ENCODE measurements at regions not wholly inside any gene's neighbourhood (a gene's known extent, or its start where the extent isn't known, plus 50 kb on each side); places are given as distances from the start of the nearest gene placed in this dataset.

- no peak for ATAC-seq
- Histone ChIP-seq H3K36me3 (no peaks in the 10 kb centered on the region), H3K27ac (no peak overlapping the region), H3K4me3 (no peak overlapping the region), H3K27me3 (no peaks in the 10 kb centered on the region), H3K4me1 (no peaks in the 10 kb centered on the region), H3K9me3 (peaks cover 0 to 5% (median 2%) of the 10 kb centered on the region in 3 donors)
- DNase-seq = no peak
- intact Hi-C loops (cut with DNase I; ENCODE audit: low total_unique reads) = no loop called here
- TF ChIP-seq CTCF (IDR thresholded peaks at IDR 0.05 in 4 of 5, conservative IDR thresholded peaks at IDR 0.05 in 1 of 5) (no peak), POLR2A (IDR thresholded peaks at IDR 0.05) (no peak)
- in situ Hi-C loops (cut with MboI; ENCODE audit: low sequenced_read_pairs in 4 of 4) = no loop called here
These were observed 569.7 kb upstream of the TENM4 start for GRCh38 chr11:80010536-80010935.

GRCh38 chr11:80009081-80009480, 568.3 kb upstream of the TENM4 start:
- Histone ChIP-seq H3K9me3 (peaks cover 0 to 5% (median 2%) of the 10 kb centered on the region in 3 donors), H3K4me1 (no peaks in the 10 kb centered on the region), H3K27ac (no peak overlapping the region), H3K4me3 (no peak overlapping the region), H3K27me3 (no peaks in the 10 kb centered on the region), H3K36me3 (no peaks in the 10 kb centered on the region)
- intact Hi-C loops (cut with DNase I; ENCODE audit: low total_unique reads) (no loop called here), in situ Hi-C loops (cut with MboI; ENCODE audit: low sequenced_read_pairs in 4 of 4) (no loop called here)
- DNase-seq (no peak), ATAC-seq (no peak)
- TF ChIP-seq POLR2A (IDR thresholded peaks at IDR 0.05) (no peak), CTCF (IDR thresholded peaks at IDR 0.05 in 4 of 5, conservative IDR thresholded peaks at IDR 0.05 in 1 of 5) (no peak)

GRCh38 chr11:80007616-80008015, 566.8 kb upstream of the TENM4 start:
- H3K4me1 ChIP-seq = no peaks in the 10 kb centered on the region
- no peak overlapping the region for H3K4me3 ChIP-seq
- H3K27me3 ChIP-seq = no peaks in the 10 kb centered on the region
- in situ Hi-C loops (cut with MboI; ENCODE audit: low sequenced_read_pairs in 4 of 4) = no loop called here
- intact Hi-C loops (cut with DNase I; ENCODE audit: low total_unique reads) = no loop called here
- no peaks in the 10 kb centered on the region for H3K36me3 ChIP-seq
- TF ChIP-seq POLR2A (IDR thresholded peaks at IDR 0.05) (no peak), CTCF (IDR thresholded peaks at IDR 0.05 in 4 of 5, conservative IDR thresholded peaks at IDR 0.05 in 1 of 5) (no peak)
- no peak for ATAC-seq
- no peak for DNase-seq
- no peak overlapping the region for H3K27ac ChIP-seq
- peaks cover 0 to 5% (median 2%) of the 10 kb centered on the region in 3 donors for H3K9me3 ChIP-seq

- in situ Hi-C loops (cut with MboI; ENCODE audit: low sequenced_read_pairs in 4 of 4) = no loop called here
- H3K27me3 ChIP-seq = no peaks in the 10 kb centered on the region
These were observed 549.3 kb upstream of the TENM4 start for GRCh38 chr11:79990141-79990540.

More at GRCh38 chr11:79990141-79990540, 549.3 kb upstream of the TENM4 start:
- Histone ChIP-seq H3K36me3 (no peaks in the 10 kb centered on the region), H3K4me1 (no peaks in the 10 kb centered on the region), H3K4me3 (no peak overlapping the region), H3K27ac (no peak overlapping the region), H3K9me3 (no peaks in the 10 kb centered on the region)
- ATAC-seq = no peak
- no peak for TF ChIP-seq CTCF (IDR thresholded peaks at IDR 0.05 in 4 of 5, conservative IDR thresholded peaks at IDR 0.05 in 1 of 5)
- TF ChIP-seq POLR2A (IDR thresholded peaks at IDR 0.05) = no peak
- intact Hi-C loops (cut with DNase I; ENCODE audit: low total_unique reads) = no loop called here
- no peak for DNase-seq

Measured in gastrocnemius medialis (tissue), 4 donors.